C1 segment of cervical spinal cord (tissue), 14 donors: ENCODE measurements at regions not wholly inside any gene's neighbourhood (a gene's known extent, or its start where the extent isn't known, plus 50 kb on each side); places are given as distances from the start of the nearest gene placed in this dataset.
"Not testable (repeated sequence)": the region's sequence is repeated elsewhere in the genome, so short reads cannot be mapped to it uniquely, and the experiment has no call there.

Experiments used
- DNase-seq, 14 donors: peaks; one replicate each; lab custom pipeline; 2025; lab: John Stamatoyannopoulos, UW

DNA sequence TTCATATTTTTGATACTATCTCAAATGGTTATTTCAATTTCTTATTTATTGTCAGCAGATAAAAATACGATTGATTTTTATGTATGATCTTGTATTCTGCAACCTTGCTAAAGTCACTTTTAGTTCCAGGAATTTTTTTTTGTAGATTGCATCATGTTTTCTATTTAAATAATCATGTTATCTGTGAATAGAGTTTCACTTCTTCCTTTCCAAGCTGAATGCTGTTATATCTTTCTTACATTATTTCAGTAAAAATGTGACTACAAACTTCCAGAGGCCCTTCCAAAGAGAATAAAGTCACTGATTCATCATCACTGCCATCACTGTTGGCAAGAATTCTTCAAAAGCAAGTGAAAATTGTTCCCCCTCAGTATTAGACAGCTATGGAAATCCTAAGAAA is 104.7 kb upstream of the RAP1B start:
- no peak for DNase-seq

DNA sequence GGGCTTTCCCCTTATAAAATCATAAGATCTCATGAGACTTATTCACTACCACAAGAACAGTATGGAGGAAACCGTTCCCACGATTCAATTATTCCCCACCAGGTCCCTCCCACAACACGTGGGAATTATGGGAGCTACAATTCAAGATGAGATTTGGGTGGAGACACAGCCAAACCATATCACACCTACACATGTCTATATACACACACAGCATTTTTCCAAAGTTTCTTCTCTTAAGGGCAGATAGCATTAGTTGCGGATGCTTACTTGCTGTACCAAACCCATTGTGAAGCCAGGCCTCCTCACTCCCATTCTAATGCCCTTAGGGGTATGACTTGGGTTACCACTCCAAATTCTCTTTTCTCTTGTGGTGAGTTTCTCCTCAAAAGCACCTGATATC is 104.1 kb upstream of the RAP1B start:
- DNase-seq = no peak

DNA sequence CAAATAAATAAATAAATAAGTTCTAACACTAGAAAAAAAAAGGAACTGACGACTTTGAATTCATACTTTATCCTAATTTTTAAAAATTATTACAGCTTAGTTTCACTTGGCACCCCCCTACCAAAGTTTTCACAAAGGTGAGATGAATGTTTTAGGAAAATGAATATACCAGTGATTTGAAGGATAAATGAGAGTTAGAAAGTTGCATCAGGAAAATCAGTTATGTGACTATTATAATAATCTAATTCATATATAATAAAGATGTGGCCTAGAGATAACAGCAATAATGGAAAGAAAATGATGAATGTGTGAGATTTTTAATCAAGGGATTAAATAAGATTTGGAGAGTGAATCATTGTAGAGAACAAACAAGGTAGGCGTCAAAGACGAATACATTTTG is 103.0 kb upstream of the RAP1B start:
- no peak for DNase-seq

DNA sequence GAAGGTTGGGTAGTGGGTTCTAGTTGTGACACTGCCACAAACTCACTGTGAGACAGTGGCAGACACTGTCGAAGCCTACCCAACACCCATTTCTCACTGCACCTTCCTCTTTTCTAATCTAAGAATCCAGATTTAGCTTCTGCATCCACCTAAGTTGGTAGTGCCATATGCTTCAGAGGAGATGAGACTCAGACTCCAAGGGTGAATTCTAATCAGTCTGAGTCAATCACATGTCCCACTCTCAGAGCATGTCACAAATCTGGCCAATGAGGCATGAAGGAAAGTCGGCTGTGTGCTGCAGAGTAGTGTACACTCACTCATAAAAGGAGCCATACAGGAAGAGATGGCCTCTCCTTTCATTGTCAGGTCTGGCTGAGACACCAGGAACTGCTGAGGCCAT is 102.1 kb upstream of the RAP1B start:
- DNase-seq = no peak

DNA sequence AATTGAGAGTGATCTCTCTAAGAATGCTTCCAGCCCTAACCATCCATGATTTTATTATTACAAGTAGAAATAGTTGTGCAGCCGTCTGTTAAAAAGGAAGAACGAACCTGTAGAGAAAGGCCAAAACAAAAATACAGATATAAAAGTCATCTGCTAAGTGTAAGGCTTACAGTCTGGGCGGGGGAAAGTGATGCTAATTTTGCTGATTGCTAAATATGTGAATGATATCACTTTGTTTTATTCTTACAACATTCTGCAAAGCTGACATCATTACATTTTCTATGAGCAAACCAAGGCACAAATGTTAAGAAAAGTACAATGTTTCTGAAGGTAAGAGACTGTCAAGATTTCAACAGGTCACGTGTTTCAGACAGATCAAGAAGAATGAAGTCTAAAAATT is 101.5 kb upstream of the RAP1B start:
- no peak for DNase-seq

DNA sequence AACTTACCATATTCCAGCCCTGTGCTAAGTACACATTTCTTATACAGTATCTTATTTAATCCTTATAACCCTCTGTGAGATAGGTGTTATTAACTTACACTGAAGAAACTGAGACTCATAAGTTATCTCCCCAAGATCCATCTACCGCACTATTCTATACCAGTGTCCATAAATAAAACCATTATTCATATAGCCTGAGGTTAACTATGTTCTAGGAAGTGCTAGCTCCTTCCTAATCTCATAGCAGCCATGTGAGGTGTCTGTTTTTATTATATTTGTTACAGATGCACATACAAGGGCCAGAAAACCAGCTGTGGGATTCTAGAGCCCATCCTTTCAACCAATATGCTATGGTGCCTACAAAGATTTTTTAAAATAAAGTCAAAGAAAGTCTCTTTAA is 100.3 kb upstream of the RAP1B start:
- DNase-seq = no peak

DNA sequence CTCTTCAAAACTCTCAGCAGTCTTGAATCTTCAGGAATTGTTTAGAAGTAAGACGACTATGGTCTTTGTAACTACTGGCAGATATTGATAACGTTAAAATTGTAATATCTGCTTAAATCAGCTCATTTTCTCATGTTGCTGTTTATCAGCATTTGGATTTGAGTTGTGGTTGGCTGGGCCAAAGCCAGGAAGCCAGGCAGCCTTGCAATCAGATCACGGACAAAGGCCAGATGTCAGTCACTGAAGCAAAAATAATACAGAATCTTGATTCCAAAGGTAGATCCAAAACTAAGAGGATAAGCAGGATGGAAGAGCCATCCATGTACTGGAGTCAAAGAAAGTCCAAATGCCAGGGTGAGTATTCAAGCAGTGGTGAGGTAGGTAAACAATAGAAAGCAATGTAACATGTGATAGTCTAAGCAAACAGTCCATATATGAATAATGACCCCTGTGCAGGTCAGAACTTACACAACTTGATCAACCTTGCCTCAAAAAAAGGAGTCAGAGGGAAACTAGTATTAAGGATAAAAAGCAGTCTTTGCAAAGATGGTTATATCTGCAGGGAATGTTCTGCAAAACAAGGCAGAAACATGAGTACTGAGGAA is 95.8 kb upstream of the RAP1B start:
- no peak for DNase-seq

DNA sequence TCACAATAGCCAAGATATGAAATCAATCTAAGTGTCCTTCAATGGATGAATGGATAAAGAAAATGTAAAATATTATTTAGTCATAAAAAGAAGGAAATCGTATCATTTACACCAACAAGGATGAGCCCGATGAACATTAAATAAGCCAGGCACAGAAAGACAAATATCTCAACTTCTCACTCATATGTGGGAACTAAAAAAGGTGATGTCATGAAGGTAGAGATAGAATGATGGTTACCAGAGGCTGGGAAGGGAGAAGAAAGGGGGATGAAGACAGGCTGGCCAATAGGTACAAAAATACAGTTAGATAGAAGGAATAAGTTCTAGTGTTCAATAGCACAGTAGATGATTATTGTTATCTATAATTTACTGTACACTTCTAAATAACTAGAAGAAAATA is 94.9 kb upstream of the RAP1B start:
- no peak for DNase-seq

DNA sequence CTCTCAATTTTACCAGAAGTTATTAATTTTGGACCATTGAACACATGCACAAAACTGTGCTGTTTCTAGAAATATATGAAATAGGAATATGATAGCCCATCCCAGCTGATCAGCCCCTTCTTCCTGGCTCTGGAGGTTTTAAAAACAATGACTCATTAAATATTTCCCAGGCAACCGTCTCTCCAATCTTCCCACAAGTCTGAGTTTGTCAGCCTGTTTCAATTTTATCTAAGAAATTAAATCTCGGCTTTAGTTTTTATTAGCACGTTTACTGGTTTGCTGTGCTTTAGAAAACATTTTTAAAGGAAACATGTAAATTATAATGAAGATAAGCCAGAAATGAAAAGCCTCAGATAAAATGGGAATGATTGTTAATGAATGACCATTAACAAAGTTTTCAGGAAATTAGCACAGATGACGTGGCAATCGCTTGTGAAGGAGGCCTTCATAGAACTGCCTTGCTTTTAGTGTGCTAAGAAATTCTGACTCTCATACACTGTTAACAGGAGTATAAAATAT is 89.3 kb upstream of the RAP1B start:
- no peak for DNase-seq

DNA sequence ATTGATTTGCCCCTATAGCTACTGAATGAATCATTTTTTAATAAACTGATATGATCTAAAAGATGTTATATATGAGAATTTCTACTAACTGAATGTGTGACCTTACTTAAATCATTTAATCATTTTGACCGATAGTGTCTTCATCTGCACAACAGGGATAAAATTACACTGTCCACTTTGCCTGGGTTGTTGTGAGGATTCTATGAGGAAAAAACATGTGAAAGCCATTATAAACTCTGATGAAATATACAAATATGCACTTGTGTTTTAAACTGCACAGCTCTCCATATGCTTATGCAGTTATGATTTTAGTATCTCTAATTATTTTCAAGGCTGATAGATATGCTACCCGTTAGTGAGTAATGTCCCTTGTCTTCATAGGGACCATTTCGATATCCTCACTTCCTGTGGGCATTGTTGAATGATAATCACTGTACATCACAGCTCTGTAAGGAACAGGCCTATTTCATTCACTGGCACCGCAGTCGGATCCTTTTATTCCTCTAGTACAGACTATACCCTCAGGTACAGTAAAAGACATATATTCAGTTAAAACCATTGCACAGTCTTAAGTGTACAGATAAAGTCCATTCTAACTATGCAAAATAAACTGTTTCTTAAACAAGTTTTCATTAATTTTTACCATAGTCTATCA is 88.7 kb upstream of the RAP1B start:
- DNase-seq = no peak

DNA sequence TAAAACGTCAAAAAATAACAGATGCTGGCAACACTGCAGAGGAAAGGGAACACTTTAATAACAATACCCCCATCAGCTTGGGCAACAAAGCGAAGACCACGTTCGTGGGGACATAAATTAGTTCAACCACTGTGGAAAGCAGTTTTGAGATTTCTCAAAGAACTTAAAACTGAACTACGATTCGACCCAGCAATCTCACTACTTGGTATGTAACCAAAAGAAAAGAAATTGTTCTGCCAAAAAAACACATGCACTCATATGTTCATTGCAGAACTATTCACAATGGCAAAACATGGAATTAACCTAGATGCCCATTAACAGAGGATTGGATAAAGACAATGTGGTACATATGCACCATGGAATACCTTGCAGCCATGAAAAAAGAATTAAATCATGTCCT is 81.2 kb upstream of the RAP1B start:
- DNase-seq = no peak

DNA sequence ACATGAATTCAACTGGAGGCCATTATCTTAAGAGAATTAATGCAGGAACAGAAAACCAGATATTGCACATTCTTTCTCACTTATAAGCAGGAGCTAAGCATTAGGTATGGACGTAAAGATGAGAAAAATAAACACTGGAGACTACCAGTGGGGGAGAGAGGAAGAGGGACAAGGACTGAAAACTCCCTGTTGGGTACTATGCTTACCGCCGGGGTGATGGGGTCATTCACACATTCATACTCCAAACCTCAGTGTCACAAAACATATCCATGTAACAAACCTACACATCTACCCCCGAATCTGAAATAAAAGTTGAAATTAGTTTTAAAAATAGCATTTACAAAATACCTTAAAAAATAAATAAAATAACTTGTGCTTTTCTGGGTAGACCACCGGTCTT is 80.8 kb upstream of the RAP1B start:
- DNase-seq = no peak

DNA sequence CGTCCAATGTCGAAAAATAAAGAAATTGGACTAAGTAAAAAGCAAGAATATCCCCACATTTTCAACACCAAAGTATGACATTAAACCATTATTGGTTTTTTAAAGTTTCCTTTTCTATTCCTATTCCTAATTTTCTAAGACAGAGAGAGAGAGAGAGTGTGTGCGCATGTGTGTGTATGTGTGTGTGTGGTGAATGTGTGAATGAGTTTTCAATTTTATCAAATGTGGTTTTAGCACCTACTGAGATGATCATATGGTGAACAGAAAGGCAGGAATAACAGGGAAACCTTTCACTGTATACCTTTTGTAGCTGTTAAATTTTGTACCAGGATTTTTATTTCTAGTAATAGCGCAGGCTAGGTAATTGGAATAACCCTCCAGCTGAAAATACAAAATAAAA is 80.4 kb upstream of the RAP1B start:
- no peak for DNase-seq

DNA sequence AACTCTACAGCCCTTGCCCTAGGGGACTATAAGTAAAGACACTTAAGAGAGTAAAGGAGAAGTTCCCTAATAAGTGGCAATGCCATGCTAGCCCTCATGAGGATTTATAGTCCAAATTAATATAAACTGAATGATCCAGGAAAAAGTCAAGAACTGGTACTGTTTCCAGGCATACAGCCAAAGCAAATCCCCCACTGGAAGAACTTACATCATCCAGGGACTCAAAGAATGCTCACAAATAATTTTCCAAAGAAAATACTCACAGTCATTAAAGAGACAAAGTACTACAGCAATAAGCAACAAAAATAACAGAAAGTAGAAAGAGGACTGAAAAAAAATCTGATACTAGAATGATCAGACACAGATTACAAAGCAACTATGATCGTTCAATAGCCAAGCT is 79.7 kb upstream of the RAP1B start:
- no peak for DNase-seq

DNA sequence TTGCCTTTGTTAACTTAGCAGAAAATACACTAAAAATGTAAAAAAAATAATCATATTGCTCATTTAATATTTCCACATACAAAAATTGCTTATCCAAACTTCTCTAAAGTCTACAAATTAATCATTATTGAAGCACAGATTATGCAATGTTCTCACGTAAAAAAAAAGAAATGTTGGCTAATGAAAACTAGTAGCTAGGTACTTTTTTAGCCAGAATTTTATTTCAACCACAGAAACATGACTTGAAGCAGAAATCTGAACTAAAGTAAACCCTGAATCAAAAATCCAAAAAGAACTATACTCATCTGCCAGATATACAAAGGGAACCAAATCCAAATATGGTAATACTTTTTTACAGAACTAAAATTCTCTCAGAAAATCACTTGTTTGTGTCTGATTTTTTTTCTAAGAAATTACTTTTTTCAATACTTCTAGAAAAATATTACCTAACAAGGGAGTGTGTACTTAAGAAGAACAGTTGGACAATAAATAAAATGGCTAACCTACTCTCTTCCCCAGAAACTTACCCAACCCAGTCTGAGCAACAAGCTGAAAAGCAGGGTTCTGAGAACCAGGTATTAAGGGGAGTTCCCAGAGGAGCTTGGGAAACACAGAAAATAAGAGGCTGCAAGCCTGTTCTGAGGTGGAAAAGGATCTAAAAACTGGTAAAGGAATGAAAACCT is 78.4 kb upstream of the RAP1B start:
- no peak for DNase-seq

DNA sequence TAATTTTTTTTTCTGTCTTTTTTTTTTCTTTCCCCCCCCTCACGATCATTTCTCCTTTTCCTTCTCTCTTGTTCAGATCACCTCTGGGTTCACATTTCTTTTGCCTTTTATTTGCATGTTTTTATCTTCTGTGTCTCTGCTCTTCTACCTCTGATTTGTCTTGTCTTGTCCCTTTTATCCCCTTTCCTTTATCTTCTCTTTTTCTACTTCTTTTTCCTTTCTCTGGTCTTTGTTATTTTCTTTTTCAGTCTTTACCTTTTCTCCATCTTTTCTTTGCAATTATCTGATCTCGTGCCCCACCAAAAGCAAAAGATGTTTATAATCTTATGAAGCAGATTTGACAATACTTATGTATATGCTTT is 77.8 kb upstream of the RAP1B start:
- DNase-seq = no peak

DNA sequence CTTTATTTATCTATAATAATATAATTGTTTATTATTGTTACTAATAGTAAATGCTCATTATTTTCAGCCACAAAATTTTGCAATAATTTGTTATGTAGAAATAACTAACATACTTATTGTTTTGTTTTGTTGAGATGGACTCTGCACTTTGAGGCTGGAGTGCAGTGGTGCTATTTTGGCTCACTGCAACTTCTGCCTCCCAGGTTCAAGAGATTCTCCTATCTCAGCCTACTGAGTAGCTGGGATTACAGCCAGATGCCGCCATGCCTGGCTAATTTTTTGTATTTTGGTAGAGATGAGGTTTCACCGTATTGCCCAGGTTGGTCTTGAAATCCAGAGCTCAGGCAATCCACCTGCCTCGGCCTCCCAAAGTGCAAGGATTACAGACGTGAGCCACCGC is 76.6 kb upstream of the RAP1B start:
- no peak for DNase-seq

DNA sequence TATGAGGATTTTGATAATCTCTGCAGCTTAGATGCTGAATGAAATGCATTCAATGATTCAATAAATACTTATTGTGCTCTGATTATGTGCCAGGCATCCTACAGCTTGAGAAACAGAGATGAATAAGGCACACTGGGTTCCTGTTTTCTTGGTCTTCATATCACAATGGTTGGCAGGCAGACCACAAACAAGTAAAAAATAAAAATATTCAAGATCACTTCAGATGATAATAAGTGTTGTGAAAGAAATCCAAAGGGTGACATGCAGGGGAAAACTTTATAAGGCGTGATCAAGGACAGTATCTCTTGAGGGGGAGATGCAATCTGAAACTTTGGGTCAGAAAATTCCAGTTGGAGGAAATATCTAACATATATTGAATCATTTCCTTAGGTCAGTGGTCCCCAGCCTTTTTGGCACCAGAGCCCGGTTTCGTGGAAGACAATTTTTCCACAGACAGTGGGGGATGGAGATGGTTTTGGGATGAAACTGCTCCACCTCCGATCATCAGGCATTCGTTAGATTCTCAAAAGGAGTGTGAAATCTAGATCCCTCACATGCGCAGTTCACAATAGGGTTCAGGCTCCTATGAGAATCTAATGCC is 73.7 kb upstream of the RAP1B start:
- no peak for DNase-seq

DNA sequence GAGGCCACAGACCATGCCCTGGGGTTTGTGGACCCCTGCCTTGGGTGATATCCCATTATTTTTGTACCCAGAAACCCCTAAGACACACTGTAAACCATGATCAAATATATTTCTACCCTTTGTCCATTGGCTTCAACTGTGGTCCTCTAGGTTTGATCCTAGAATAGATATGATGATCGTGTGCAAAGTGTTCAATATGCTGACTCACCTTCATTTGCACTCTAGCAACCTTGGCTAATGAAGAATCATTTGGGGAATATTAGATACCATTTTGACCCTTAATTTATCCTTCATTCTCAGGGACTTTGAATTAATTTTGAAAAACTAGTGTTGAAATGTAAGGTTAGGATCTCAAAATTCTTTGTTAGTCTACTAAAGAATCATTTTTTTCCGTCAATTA is 73.1 kb upstream of the RAP1B start:
- DNase-seq = no peak

DNA sequence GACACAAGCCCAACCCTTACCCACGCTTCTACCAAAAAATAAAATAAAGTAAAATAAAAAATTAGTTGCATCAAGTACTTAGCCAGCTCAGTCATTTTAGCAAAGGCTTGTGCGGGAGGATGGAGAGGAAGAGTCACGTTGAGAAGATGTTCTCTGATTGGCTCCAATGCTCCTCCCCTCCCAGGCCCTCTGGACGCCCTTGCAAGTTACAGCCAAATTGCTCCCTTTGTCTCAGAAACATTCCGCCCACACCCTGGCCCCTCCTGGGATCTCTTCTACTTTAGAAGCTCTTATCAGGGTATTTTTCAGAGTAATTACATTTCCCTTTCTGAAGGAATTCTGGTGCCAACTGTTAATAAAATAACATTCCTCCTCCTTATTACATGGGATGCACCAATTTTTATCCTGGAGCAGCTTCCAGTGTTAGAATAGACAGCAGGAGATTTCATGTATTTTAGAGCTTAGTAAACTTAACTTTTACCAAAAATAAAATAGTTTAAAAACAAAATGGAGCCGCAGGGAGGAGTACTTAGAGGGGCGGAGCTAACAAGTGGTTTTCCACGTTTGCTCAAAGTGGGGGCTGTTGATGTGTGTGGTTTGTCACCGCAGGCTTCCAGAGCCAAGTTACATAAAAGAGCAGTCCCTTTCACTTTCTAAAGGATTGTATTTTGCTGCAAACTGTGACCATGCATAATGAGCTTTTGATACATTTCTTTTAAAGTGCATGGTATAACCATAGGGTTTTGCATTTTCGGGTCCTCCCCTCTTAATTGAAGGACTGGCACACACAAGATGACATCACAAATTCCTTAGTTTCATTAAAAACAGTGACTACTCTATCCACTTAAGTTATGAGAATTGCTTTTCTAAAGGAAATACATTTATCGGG is 71.7 kb upstream of the RAP1B start:
- peak in 1 of 14 donors; percentile 0 for DNase-seq

DNA sequence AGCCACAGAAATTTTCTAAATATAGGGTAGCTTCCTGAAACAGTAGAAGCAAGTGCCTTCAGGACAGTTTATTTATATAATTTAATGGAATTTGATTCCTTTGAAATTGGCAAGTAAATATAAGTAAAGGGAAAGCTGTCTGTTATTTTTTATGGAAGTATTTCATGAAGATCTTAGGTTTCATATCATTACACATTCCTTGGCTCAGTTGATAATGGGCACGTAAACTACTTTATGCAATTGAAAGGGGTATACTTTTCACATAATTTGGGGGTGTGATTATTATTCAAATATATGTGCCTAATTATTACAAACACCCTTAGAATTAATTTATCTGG is 71.1 kb upstream of the RAP1B start:
- no peak for DNase-seq

DNA sequence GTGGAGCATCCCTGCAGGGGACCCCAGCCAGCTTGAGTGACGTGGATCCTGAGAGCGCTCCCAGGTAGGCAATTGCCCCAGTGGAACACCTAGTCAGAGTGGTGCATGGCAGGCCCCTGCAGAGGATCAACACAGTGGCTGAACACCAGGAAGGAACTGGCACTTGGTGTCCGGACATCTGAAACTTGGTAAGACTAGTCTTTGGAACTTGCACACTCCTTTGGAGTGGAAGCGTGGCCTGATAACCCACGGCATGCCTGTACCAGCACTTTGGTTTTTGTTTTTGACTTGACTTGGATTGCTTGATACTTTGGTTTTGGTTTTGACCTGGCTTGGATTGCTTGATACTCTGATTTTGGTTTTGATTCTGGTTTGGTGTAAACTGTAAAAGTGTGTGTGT is 69.9 kb upstream of the RAP1B start:
- DNase-seq = not testable (repeated sequence)
